H1 (cell line): ENCODE measurements at regions not wholly inside any gene's neighbourhood (a gene's known extent, or its start where the extent isn't known, plus 50 kb on each side); places are given as distances from the start of the nearest gene placed in this dataset.

Experiments used
- CTCF ChIA-PET: fragments of 300-600 bp; sonication (Branson Sonifier 250); formaldehyde crosslinking; loops from one replicate; lab custom pipeline; 2021; ENCODE audit not compliant: partially characterized antibody; lab: Charles Lee
- POLR2A ChIA-PET: fragments of 300-600 bp; sonication (Branson Sonifier 250); formaldehyde crosslinking; loops from one replicate; lab custom pipeline; 2021; ENCODE audit warnings: inconsistent platforms; ENCODE audit not compliant: partially characterized antibody; lab: Charles Lee
- DNase-seq, 2 experiments: peaks; one replicate each; pipeline versions ENCODE4 v3.0.0 to v3.0.0-alpha.2; 2010 to 2022; ENCODE audit warnings: low spot score in 2 of 2, low read depth in 1 of 2, mixed read lengths in 1 of 2
- FAIRE-seq: peaks from 2 replicates; lab custom pipeline; 2011; peaks lifted over from hg19 to GRCh38; lab: Jason Lieb, UNC
- H2AFZ ChIP-seq: 2 replicates; pipeline ENCODE4 v1.8.1; 2012; ENCODE audit warnings: low read length, inconsistent platforms
- H2AK5ac ChIP-seq: 2 replicates; pipeline ENCODE4 v1.6.1; 2013; ENCODE audit warnings: low read depth, low read length
- H2BK120ac ChIP-seq: replicated peaks from 2 replicates; pipeline ENCODE3; 2013; ENCODE audit warnings: low read depth, low read length, inconsistent platforms
- H2BK12ac ChIP-seq: 2 replicates; pipeline ENCODE4 v1.6.1; 2013; ENCODE audit warnings: low read depth, low read length
- H2BK15ac ChIP-seq: 2 replicates; pipeline ENCODE4 v1.6.1; 2013; ENCODE audit warnings: low read length
- H2BK20ac ChIP-seq: 2 replicates; pipeline ENCODE4 v1.6.1; 2013; ENCODE audit warnings: low read length
- H2BK5ac ChIP-seq: 2 replicates; pipeline ENCODE4 v1.6.1; 2013; ENCODE audit warnings: low read depth, low read length
- H3K14ac ChIP-seq: 2 replicates; pipeline ENCODE4 v1.6.1; 2013; ENCODE audit warnings: inconsistent platforms; ENCODE audit not compliant: insufficient read length
- H3K18ac ChIP-seq: 2 replicates; pipeline ENCODE4 v1.6.1; 2013; ENCODE audit warnings: low read length; ENCODE audit errors: extremely low read depth
- H3K23ac ChIP-seq: 2 replicates; pipeline ENCODE4 v1.6.1; 2013; ENCODE audit warnings: inconsistent platforms; ENCODE audit not compliant: insufficient read length
- H3K23me2 ChIP-seq: 2 replicates; pipeline ENCODE4 v1.6.1; 2013; ENCODE audit warnings: low read depth, low read length
- H3K27ac ChIP-seq: 2 replicates; pipeline ENCODE4 v1.6.1; 2011; ENCODE audit warnings: low read depth, low read length, inconsistent platforms
- H3K27me3 ChIP-seq, 4 experiments: replicated peaks in 1 of 4; 1 replicate in 1 of 4; 2 replicates in 3 of 4; pipeline versions ENCODE4 v1.6.1 to v1.8.1; 2011 to 2013; ENCODE audit warnings: low read length in 3 of 4, mild to moderate bottlenecking in 3 of 4, inconsistent platforms in 2 of 4, mixed read lengths in 2 of 4, moderate library complexity in 1 of 4; ENCODE audit not compliant: control insufficient read depth in 3 of 4, insufficient read depth in 3 of 4; ENCODE audit errors: extremely low read depth in 1 of 4
- H3K36me3 ChIP-seq, 4 experiments: 2 replicates each; pipeline versions ENCODE4 v1.6.1 to v1.8.1; 2011 to 2013; ENCODE audit warnings: mild to moderate bottlenecking in 4 of 4, low read length in 3 of 4, moderate library complexity in 2 of 4, control low read depth in 1 of 4, inconsistent platforms in 1 of 4; ENCODE audit not compliant: insufficient read depth in 4 of 4, control insufficient read depth in 2 of 4
- H3K4ac ChIP-seq: replicated peaks from 2 replicates; pipeline ENCODE3; 2013; ENCODE audit warnings: low read length, low read depth, mixed read lengths, inconsistent platforms; ENCODE audit not compliant: insufficient read length
- H3K4me1 ChIP-seq, 4 experiments: replicated peaks in 1 of 4; 1 replicate in 1 of 4; 2 replicates in 3 of 4; pipeline versions ENCODE4 v1.6.1 to v1.8.1; 2011 to 2013; ENCODE audit warnings: low read length in 3 of 4, inconsistent platforms in 2 of 4, mixed read lengths in 1 of 4; ENCODE audit not compliant: insufficient read depth in 4 of 4, control insufficient read depth in 3 of 4
- H3K4me2 ChIP-seq, 2 experiments: 2 replicates each; pipeline versions ENCODE4 v1.6.1 to v1.8.1; 2011 to 2013; ENCODE audit warnings: low read depth in 2 of 2, low read length in 2 of 2, control low read depth in 1 of 2, inconsistent platforms in 1 of 2, mild to moderate bottlenecking in 1 of 2; ENCODE audit not compliant: insufficient read depth in 1 of 2
- H3K4me3 ChIP-seq, 4 experiments: fragments of 200-600, 300-600 bp in 1 of 4; sonication (generic), shearing (Covaris generic), sonication (Bioruptor Twin) in 1 of 4; 2 replicates each; pipeline versions ENCODE4 v1.5.1 to v1.8.1; 2011 to 2016; ENCODE audit warnings: low read length in 4 of 4, low read depth in 3 of 4, control low read depth in 2 of 4, inconsistent platforms in 2 of 4, mild to moderate bottlenecking in 2 of 4, mixed read lengths in 1 of 4, moderate library complexity in 1 of 4; ENCODE audit not compliant: insufficient read depth in 2 of 4; ENCODE audit errors: extremely low read depth in 1 of 4
- H3K56ac ChIP-seq: replicated peaks from 2 replicates; pipeline ENCODE3; 2013; ENCODE audit warnings: low read depth, mild to moderate bottlenecking, mixed read lengths, low read length, inconsistent platforms; ENCODE audit not compliant: insufficient read length
- H3K79me1 ChIP-seq: 2 replicates; pipeline ENCODE4 v1.6.1; 2013; ENCODE audit warnings: low read depth, low read length, control low read depth
- H3K79me2 ChIP-seq, 2 experiments: 2 replicates each; pipeline versions ENCODE4 v1.6.1 to v1.8.1; 2012 to 2013; ENCODE audit warnings: low read length in 2 of 2, mild to moderate bottlenecking in 2 of 2, inconsistent platforms in 1 of 2; ENCODE audit not compliant: insufficient read depth in 2 of 2, control insufficient read depth in 1 of 2
- H3K9ac ChIP-seq, 4 experiments: replicated peaks in 1 of 4; 1 replicate in 1 of 4; 2 replicates in 3 of 4; pipeline versions ENCODE4 v1.6.1 to v1.8.1; 2011 to 2013; ENCODE audit warnings: low read depth in 3 of 4, low read length in 3 of 4, control low read depth in 2 of 4, mild to moderate bottlenecking in 2 of 4, moderate library complexity in 2 of 4, inconsistent platforms in 1 of 4; ENCODE audit errors: extremely low read depth in 1 of 4
- H3K9me3 ChIP-seq, 2 experiments: 2 replicates each; pipeline versions ENCODE4 v1.6.1 to v1.8.1; 2012 to 2013; ENCODE audit warnings: mild to moderate bottlenecking in 2 of 2, moderate library complexity in 2 of 2, control low read depth in 1 of 2, inconsistent platforms in 1 of 2, low read depth in 1 of 2, low read length in 1 of 2, mixed read lengths in 1 of 2; ENCODE audit not compliant: insufficient read depth in 2 of 2
- H4K20me1 ChIP-seq, 2 experiments: replicated peaks in 1 of 2; 2 replicates each; pipeline versions ENCODE3 to v1.8.1; 2011 to 2013; ENCODE audit warnings: inconsistent platforms in 2 of 2, low read length in 2 of 2, mild to moderate bottlenecking in 1 of 2; ENCODE audit not compliant: insufficient read depth in 2 of 2, control insufficient read depth in 1 of 2
- H4K5ac ChIP-seq: 2 replicates; pipeline ENCODE4 v1.6.1; 2013; ENCODE audit warnings: low read length, low read depth, mixed read lengths, inconsistent platforms; ENCODE audit not compliant: insufficient read length
- H4K8ac ChIP-seq: 2 replicates; pipeline ENCODE4 v1.8.0; 2013; ENCODE audit warnings: mild to moderate bottlenecking, moderate library complexity, low read length, inconsistent platforms; ENCODE audit not compliant: insufficient read depth; ENCODE audit errors: extremely low read depth
- H4K91ac ChIP-seq: replicated peaks from 2 replicates; pipeline ENCODE3; 2013; ENCODE audit warnings: low read length, mixed read lengths, inconsistent platforms; ENCODE audit not compliant: insufficient read length
- BACH1 ChIP-seq: IDR thresholded peaks from 2 replicates; pipeline ENCODE4 v1.6.1; 2012; ENCODE audit warnings: low read length, improper control_type of control experiment
- BRCA1 ChIP-seq: IDR thresholded peaks from 2 replicates; pipeline ENCODE4 v1.6.1; 2012; ENCODE audit warnings: low read depth, low read length, improper control_type of control experiment
- CREB1 ChIP-seq: IDR thresholded peaks from 2 replicates; pipeline ENCODE4 v1.6.1; 2012; ENCODE audit warnings: inconsistent platforms
- EP300 ChIP-seq, 2 experiments: IDR thresholded peaks; 1 replicate in 1 of 2; 2 replicates in 1 of 2; pipeline ENCODE4 v1.6.1; 2011 to 2012; ENCODE audit warnings: low read depth in 2 of 2, low read length in 2 of 2, mild to moderate bottlenecking in 2 of 2, borderline replicate concordance in 1 of 2, inconsistent platforms in 1 of 2, moderate library complexity in 1 of 2
- GTF2F1 ChIP-seq: IDR thresholded peaks from 2 replicates; pipeline ENCODE4 v1.6.1; 2012; ENCODE audit warnings: low read depth, low read length, improper control_type of control experiment, borderline replicate concordance
- KDM1A ChIP-seq: fragments of 200-600, 300-600 bp; sonication (generic); IDR thresholded peaks from 2 replicates; pipeline ENCODE4 v1.7.1; 2016; ENCODE audit warnings: mild to moderate bottlenecking, low read length, borderline replicate concordance
- KDM4A ChIP-seq: IDR thresholded peaks from one replicate; pipeline ENCODE4 v1.7.1; 2012; ENCODE audit warnings: low read depth, mild to moderate bottlenecking, moderate library complexity, low read length, inconsistent platforms; ENCODE audit not compliant: severe bottlenecking
- RAD21 ChIP-seq, 2 experiments: IDR thresholded peaks in 1 of 2; conservative IDR thresholded peaks in 1 of 2; 2 replicates each; pipeline ENCODE4 v1.6.1; 2011; ENCODE audit warnings: low read depth in 2 of 2, low read length in 2 of 2, improper control_type of control experiment in 1 of 2, inconsistent platforms in 1 of 2, mild to moderate bottlenecking in 1 of 2, moderate library complexity in 1 of 2
- RXRA ChIP-seq: IDR thresholded peaks from 2 replicates; pipeline ENCODE4 v1.6.1; 2011; ENCODE audit warnings: low read depth, mild to moderate bottlenecking, low read length, moderate library complexity; ENCODE audit not compliant: insufficient read depth
- SIN3A ChIP-seq, 2 experiments: IDR thresholded peaks in 1 of 2; conservative IDR thresholded peaks in 1 of 2; 2 replicates each; pipeline ENCODE4 v1.6.1; 2011 to 2012; ENCODE audit warnings: low read length in 2 of 2, improper control_type of control experiment in 1 of 2, low read depth in 1 of 2, mild to moderate bottlenecking in 1 of 2
- TAF1 ChIP-seq: IDR thresholded peaks from 2 replicates; pipeline ENCODE4 v1.6.1; 2011; ENCODE audit warnings: mild to moderate bottlenecking, low read depth, low read length
- TAF7 ChIP-seq: optimal IDR thresholded peaks from 2 replicates; pipeline ENCODE3; 2011; ENCODE audit warnings: low read depth, mild to moderate bottlenecking, inconsistent platforms, low read length, moderate library complexity, borderline replicate concordance
- WGBS, 2 experiments: shearing (Covaris generic) in 1 of 2; methylation state at CpG; one replicate each; pipeline versions ENCODE4 v1.1.6 to v1.1.7; 2013 to 2015; ENCODE audit warnings: low lambda C conversion rate in 2 of 2, mixed read lengths in 2 of 2, inconsistent platforms in 1 of 2, low coverage in 1 of 2, missing lambda C conversion rate in 1 of 2; ENCODE audit not compliant: insufficient replicate concordance in 2 of 2, insufficient coverage in 1 of 2, insufficient read length in 1 of 2; ENCODE audit errors: extremely low coverage in 1 of 2, missing lambda C conversion rate in 1 of 2; 5-methylcytosine and 5-hydroxymethylcytosine counted together

DNA sequence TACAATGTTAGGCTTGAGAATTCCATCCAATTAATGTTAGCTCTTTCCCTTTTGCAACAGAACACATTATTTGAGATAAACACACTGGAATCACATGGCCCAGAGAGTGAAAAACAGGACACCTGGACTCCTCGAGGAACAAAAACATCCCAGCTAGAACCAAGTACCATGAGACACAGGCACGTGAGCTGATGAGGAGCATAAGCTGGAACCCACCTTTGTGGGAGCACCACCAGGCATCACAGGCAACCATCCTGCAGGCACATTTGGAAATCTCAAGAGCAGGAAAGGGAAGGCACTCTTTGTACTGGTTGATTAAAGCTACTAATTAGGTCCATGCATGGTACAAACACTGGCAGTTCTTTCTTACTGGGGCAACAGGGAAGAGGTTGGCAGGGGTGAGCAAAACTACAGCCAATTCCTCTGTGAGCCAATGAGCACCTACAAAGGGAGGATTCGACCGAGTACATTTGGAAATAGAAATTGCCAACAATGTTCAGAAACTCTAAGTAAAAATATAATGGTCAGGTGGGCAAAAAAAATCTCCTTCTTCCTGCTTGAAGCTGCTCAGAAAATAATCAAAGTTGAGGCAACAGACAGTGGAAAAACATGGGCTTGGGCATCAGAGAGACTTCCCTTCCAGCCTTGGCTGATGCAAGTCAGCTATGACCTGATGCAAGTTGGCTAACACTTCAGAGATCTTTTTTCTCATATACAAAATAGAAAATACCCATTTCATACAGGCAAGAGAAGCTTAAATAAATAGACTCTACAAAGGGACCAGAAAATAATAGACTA, 216.7 kb downstream of the NUAK1 start:
- POLR2A ChIA-PET = interaction anchor here (1.1 kb wide), 1 partner anchor 10 kb away, joined by 3 read pairs; no protein-coding TSS in a partner anchor
- no peak overlapping the region for H3K4me2 ChIP-seq
- no peak for FAIRE-seq
- TF ChIP-seq TAF7 (no peak), BACH1 (no peak), KDM4A (no peak), GTF2F1 (no peak), SIN3A (conservative IDR thresholded peaks at IDR 0.05 in 1 of 2, IDR thresholded peaks at IDR 0.05 in 1 of 2; ENCODE audit: low read depth in 1 of 2, low read length in 2 of 2) (no peak), CREB1 (no peak), BRCA1 (no peak), TAF1 (no peak), EP300 (IDR thresholded peaks at IDR 0.05; ENCODE audit: borderline replicate concordance in 1 of 2, low read depth in 2 of 2, low read length in 2 of 2) (no peak), RXRA (no peak), RAD21 (IDR thresholded peaks at IDR 0.05 in 1 of 2, conservative IDR thresholded peaks at IDR 0.05 in 1 of 2; ENCODE audit: low read depth in 2 of 2, low read length in 2 of 2) (no peak), KDM1A (no peak)

More for the DNA sequence above, 216.7 kb downstream of the NUAK1 start:
- Histone ChIP-seq H2BK120ac (no peak overlapping the region), H2AK5ac (no peak overlapping the region), H2BK5ac (no peak overlapping the region), H3K14ac (no peak overlapping the region), H3K79me1 (no peaks in the 10 kb centered on the region), H2AFZ (no peak overlapping the region), H3K4ac (no peak overlapping the region), H4K8ac (no peak overlapping the region), H3K18ac (no peak overlapping the region), H3K56ac (no peak overlapping the region), H4K5ac (no peak overlapping the region), H3K4me1 (no peaks in the 10 kb centered on the region), H4K91ac (no peak overlapping the region), H3K23ac (no peak overlapping the region), H4K20me1 (no peaks in the 10 kb centered on the region), H3K4me3 (no peak overlapping the region), H3K9me3 (no peaks in the 10 kb centered on the region), H2BK15ac (no peak overlapping the region), H2BK12ac (no peak overlapping the region), H3K23me2 (no peaks in the 10 kb centered on the region), H2BK20ac (no peak overlapping the region), H3K79me2 (no peaks in the 10 kb centered on the region), H3K9ac (no peak overlapping the region), H3K27ac (no peak overlapping the region), H3K27me3 (no peaks in the 10 kb centered on the region), H3K36me3 (no peaks in the 10 kb centered on the region)
- CTCF ChIA-PET = interaction anchor here (1.0 to 1.1 kb wide), 2 partner anchors 9 to 10 kb away, joined by 3 read pairs; no protein-coding TSS in a partner anchor
- no peak for DNase-seq
- 90% methylated on average over 4 of the region's 4 CpGs; no CpG with 5 or more reads in 1 of the 2 experiments for WGBS, 2 experiments
